GM23248 (cell line): ENCODE measurements at regions not wholly inside any gene's neighbourhood (a gene's known extent, or its start where the extent isn't known, plus 50 kb on each side); places are given as distances from the start of the nearest gene placed in this dataset.

ENCODE experiments used
- DNase-seq: peaks from one replicate; pipeline ENCODE4 v3.0.0-alpha.2; 2015
- H2AFZ ChIP-seq: fragments of 200-600 bp; sonication (generic); 2 replicates; pipeline ENCODE4 v1.6.1; 2016; ENCODE audit warnings: antibody characterized with exemption
- H3F3A ChIP-seq: fragments of 200-600 bp; sonication (generic); 2 replicates; pipeline ENCODE4 v1.6.1; 2016; ENCODE audit warnings: mild to moderate bottlenecking, antibody characterized with exemption, mixed run types; ENCODE audit not compliant: insufficient read depth
- H3K27ac ChIP-seq: fragments of 200-600 bp; sonication (generic); 2 replicates; pipeline ENCODE4 v1.5.1; 2016; ENCODE audit warnings: mild to moderate bottlenecking
- H3K27me3 ChIP-seq: fragments of 200-600 bp; sonication (generic); replicated peaks from 2 replicates; pipeline ENCODE4 v1.6.1; 2016; ENCODE audit warnings: mild to moderate bottlenecking; ENCODE audit not compliant: insufficient read depth
- H3K36me3 ChIP-seq: fragments of 200-600 bp; sonication (generic); 2 replicates; pipeline ENCODE4 v1.6.1; 2016; ENCODE audit warnings: low read depth, mild to moderate bottlenecking
- H3K4me1 ChIP-seq: fragments of 200-600 bp; sonication (generic); 2 replicates; pipeline ENCODE4 v1.6.1; 2016; ENCODE audit warnings: mild to moderate bottlenecking; ENCODE audit not compliant: insufficient read depth
- H3K4me2 ChIP-seq: fragments of 200-600 bp; sonication (generic); one replicate; pipeline ENCODE4 v1.6.1; 2016; ENCODE audit warnings: mild to moderate bottlenecking; ENCODE audit not compliant: unreplicated experiment
- H3K4me3 ChIP-seq: fragments of 200-600 bp; sonication (generic); 2 replicates; pipeline ENCODE4 v1.5.1; 2016; ENCODE audit warnings: mild to moderate bottlenecking
- H3K79me2 ChIP-seq: fragments of 200-600 bp; sonication (generic); 2 replicates; pipeline ENCODE4 v1.6.1; 2016; ENCODE audit warnings: mild to moderate bottlenecking; ENCODE audit not compliant: insufficient read depth
- H3K9ac ChIP-seq: fragments of 200-600 bp; sonication (generic); 2 replicates; pipeline ENCODE4 v1.6.1; 2016; ENCODE audit warnings: mild to moderate bottlenecking
- H3K9me2 ChIP-seq: fragments of 200-600 bp; sonication (generic); 2 replicates; pipeline ENCODE4 v1.6.1; 2016; ENCODE audit warnings: mixed run types, mild to moderate bottlenecking, moderate library complexity; ENCODE audit not compliant: insufficient read depth
- H3K9me3 ChIP-seq: fragments of 200-600 bp; sonication (generic); one replicate; pipeline ENCODE4 v1.6.1; 2017; ENCODE audit warnings: low read depth
- H4K20me1 ChIP-seq: fragments of 200-600 bp; sonication (generic); 2 replicates; pipeline ENCODE4 v1.6.0; 2016; ENCODE audit not compliant: insufficient read depth
- EZH2 ChIP-seq: fragments of 200-600 bp; sonication (generic); IDR thresholded peaks from 2 replicates; pipeline ENCODE4 v1.6.1; 2018; ENCODE audit warnings: antibody characterized with exemption, mild to moderate bottlenecking; ENCODE audit not compliant: insufficient read depth, poor library complexity, severe bottlenecking
- EZH2phosphoT487 ChIP-seq: fragments of 200-600 bp; sonication (generic); IDR thresholded peaks from 2 replicates; pipeline ENCODE4 v1.6.1; 2018; ENCODE audit warnings: antibody characterized with exemption, moderate library complexity, mild to moderate bottlenecking, low read depth; ENCODE audit not compliant: insufficient read depth
- WGBS, 2 experiments: methylation state at CpG; one replicate each; pipeline ENCODE4 v1.1.6; 2015 to 2017; ENCODE audit warnings: low lambda C conversion rate in 2 of 2, low coverage in 1 of 2; ENCODE audit errors: missing lambda C conversion rate in 2 of 2; 5-methylcytosine and 5-hydroxymethylcytosine counted together
- in situ Hi-C: fragments of 300-500 bp; cut with MboI; formaldehyde crosslinking; loops from 2 replicates; pipeline ENCODE4 v1.15.0; 2020

- H3K27me3 ChIP-seq = no peaks in the 10 kb centered on the region
- H3K27ac ChIP-seq = no peak overlapping the region
- 0% methylated on average over 1 of the region's 1 CpG for WGBS, 2 experiments
- H3K9me3 ChIP-seq = peaks cover 4% of the 10 kb centered on the region
- H3K79me2 ChIP-seq = no peaks in the 10 kb centered on the region
- H4K20me1 ChIP-seq = no peaks in the 10 kb centered on the region
- no peak overlapping the region for H2AFZ ChIP-seq
- in situ Hi-C loops = no loop called here
- no peak for DNase-seq
- no peaks in the 10 kb centered on the region for H3K36me3 ChIP-seq
- H3K4me1 ChIP-seq = no peaks in the 10 kb centered on the region
- H3K4me2 ChIP-seq = no peak overlapping the region
- H3K4me3 ChIP-seq = no peak overlapping the region
- H3K9ac ChIP-seq = no peak overlapping the region
- H3K9me2 ChIP-seq = no peaks in the 10 kb centered on the region
- TF ChIP-seq EZH2phosphoT487 (no peak), EZH2 (no peak)
- H3F3A ChIP-seq = no peaks in the 10 kb centered on the region
These were observed 2064.1 kb upstream of the TENM3 start for GRCh38 chr4:180179146-180179545.

DNA sequence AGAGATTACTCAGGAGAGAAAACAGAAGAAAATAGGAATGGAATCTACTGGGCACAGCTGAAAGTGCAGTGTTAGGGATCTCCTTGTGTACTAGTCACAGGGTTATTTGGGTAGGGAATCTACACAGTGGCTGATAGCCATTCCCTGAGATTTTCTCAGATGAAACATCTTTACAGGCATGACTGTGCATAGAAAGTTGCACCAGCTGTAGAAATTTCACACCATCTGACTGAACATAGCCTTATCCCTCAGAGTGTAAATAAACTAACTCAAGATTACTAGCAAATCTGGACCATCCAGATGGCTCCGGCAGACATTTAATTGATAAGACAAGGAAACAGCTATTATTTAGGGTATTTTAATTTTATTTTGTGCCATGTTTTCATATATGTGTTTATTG is 2053.5 kb upstream of the TENM3 start:
- Histone ChIP-seq H3K4me3 (no peak overlapping the region), H3K4me1 (no peaks in the 10 kb centered on the region), H4K20me1 (no peaks in the 10 kb centered on the region), H3K36me3 (no peaks in the 10 kb centered on the region), H3F3A (no peaks in the 10 kb centered on the region), H3K9me3 (peaks cover 7% of the 10 kb centered on the region), H3K9me2 (no peaks in the 10 kb centered on the region), H3K27me3 (no peaks in the 10 kb centered on the region), H3K9ac (no peak overlapping the region), H3K79me2 (no peaks in the 10 kb centered on the region), H3K4me2 (no peak overlapping the region), H2AFZ (no peak overlapping the region), H3K27ac (no peak overlapping the region)
- no peak for DNase-seq
- in situ Hi-C loops = no loop called here
- 24 to 32% methylated on average over 1 of the region's 1 CpG for WGBS, 2 experiments
- no peak for TF ChIP-seq EZH2phosphoT487
- no peak for TF ChIP-seq EZH2

DNA sequence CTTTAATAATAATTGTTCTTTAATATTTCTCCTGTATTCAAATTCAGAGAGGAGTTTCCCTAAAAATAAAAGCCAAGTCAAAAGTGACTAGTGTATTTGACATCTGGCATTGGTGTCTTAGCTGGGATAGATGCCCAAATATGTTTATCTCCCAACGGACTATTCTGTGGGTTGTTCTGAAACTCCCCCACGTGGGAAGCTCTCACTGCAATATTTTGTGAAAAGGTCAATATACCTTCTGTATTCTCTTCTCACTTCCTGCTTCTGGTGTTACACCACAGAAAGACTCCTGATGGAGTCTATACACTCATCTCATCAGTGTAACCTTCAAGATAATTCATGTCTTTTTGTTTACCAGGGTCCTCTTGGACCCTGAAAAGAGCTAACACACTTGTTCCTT is 2052.8 kb upstream of the TENM3 start:
- H3K4me3 ChIP-seq = no peak overlapping the region
- H2AFZ ChIP-seq = no peak overlapping the region
- no peaks in the 10 kb centered on the region for H3K27me3 ChIP-seq
- no peak overlapping the region for H3K4me2 ChIP-seq
- peaks cover 7% of the 10 kb centered on the region for H3K9me3 ChIP-seq
- H3K27ac ChIP-seq = no peak overlapping the region
- 0% methylated on average over 2 of the region's 2 CpGs for whole genome bisulfite sequencing, 2 experiments
- no peaks in the 10 kb centered on the region for H3K36me3 ChIP-seq
- no peaks in the 10 kb centered on the region for H3K9me2 ChIP-seq
- TF ChIP-seq EZH2 (no peak), EZH2phosphoT487 (no peak)
- no peak overlapping the region for H3K9ac ChIP-seq
- no peak for DNase-seq
- no peaks in the 10 kb centered on the region for H3F3A ChIP-seq
- no peaks in the 10 kb centered on the region for H3K79me2 ChIP-seq
- no peaks in the 10 kb centered on the region for H4K20me1 ChIP-seq
- H3K4me1 ChIP-seq = no peaks in the 10 kb centered on the region
- in situ Hi-C loops = no loop called here

- in situ Hi-C loops = no loop called here
- Histone ChIP-seq H2AFZ (no peak overlapping the region), H3F3A (no peaks in the 10 kb centered on the region), H3K27me3 (no peaks in the 10 kb centered on the region), H3K4me3 (no peak overlapping the region), H3K4me2 (no peak overlapping the region), H3K9me2 (no peaks in the 10 kb centered on the region), H4K20me1 (no peaks in the 10 kb centered on the region), H3K36me3 (no peaks in the 10 kb centered on the region), H3K4me1 (no peaks in the 10 kb centered on the region), H3K79me2 (no peaks in the 10 kb centered on the region), H3K9ac (no peak overlapping the region), H3K27ac (no peak overlapping the region), H3K9me3 (no peaks in the 10 kb centered on the region)
- 25 to 30% methylated on average over 6 of the region's 6 CpGs for WGBS, 2 experiments
- TF ChIP-seq EZH2 (no peak), EZH2phosphoT487 (no peak)
- no peak for DNase-seq
These were observed 2045.7 kb upstream of the TENM3 start for GRCh38 chr4:180197471-180197870.

DNA sequence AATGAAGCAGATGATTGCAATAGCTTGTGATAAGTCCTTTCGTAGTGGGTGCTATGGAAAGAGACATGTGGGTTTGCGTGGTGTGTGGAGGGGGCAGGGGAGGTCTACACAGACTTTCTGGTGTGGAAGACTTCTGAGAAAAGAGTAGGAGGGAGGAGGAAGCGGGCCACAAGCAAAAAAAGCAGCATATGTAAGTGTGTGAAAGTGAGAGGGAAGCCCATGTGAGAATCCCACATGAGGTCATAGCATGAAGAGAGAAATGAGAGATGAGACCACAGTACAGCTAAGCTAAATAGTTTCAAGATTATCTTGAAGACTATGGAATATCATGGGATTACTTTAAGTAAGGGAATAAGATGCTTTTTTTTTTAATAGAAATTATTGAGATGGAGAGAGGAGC is 2039.9 kb upstream of the TENM3 start:
- in situ Hi-C loops = no loop called here
- H3F3A ChIP-seq = no peaks in the 10 kb centered on the region
- no peaks in the 10 kb centered on the region for H3K36me3 ChIP-seq
- no peak overlapping the region for H3K9ac ChIP-seq
- no peak for DNase-seq
- TF ChIP-seq EZH2 (no peak), EZH2phosphoT487 (no peak)
- H3K9me2 ChIP-seq = no peaks in the 10 kb centered on the region
- H2AFZ ChIP-seq = no peak overlapping the region
- no peak overlapping the region for H3K27ac ChIP-seq
- H3K4me2 ChIP-seq = no peak overlapping the region
- no peaks in the 10 kb centered on the region for H3K27me3 ChIP-seq
- H3K4me3 ChIP-seq = no peak overlapping the region
- 14 to 20% methylated on average over 3 of the region's 3 CpGs for WGBS, 2 experiments
- no peaks in the 10 kb centered on the region for H3K9me3 ChIP-seq
- H3K4me1 ChIP-seq = no peaks in the 10 kb centered on the region
- no peaks in the 10 kb centered on the region for H4K20me1 ChIP-seq
- H3K79me2 ChIP-seq = no peaks in the 10 kb centered on the region
